Keratinocyte (primary cell): ENCODE measurements at regions not wholly inside any gene's neighbourhood (a gene's known extent, or its start where the extent isn't known, plus 50 kb on each side); places are given as distances from the start of the nearest gene placed in this dataset.

Experiments
- DNase-seq: peaks from one replicate; pipeline ENCODE4 v3.0.0-alpha.2; 2011; ENCODE audit warnings: low read depth, missing footprints, low spot score
- FAIRE-seq: peaks from 2 replicates; lab custom pipeline; 2011; peaks lifted over from hg19 to GRCh38; lab: Jason Lieb, UNC
- H2AFZ ChIP-seq: 2 replicates; pipeline ENCODE4 v1.6.0; 2012; ENCODE audit warnings: low read length, control low read depth, inconsistent platforms; ENCODE audit not compliant: control insufficient read depth
- H3K27ac ChIP-seq: 2 replicates; pipeline ENCODE4 v1.5.1; 2011; ENCODE audit warnings: low read length; ENCODE audit not compliant: control insufficient read depth, insufficient read depth
- H3K27me3 ChIP-seq: 3 replicates; pipeline ENCODE4 v1.6.0; 2011; ENCODE audit warnings: low read length; ENCODE audit not compliant: control insufficient read depth, insufficient read depth; ENCODE audit errors: extremely low read depth
- H3K36me3 ChIP-seq, 2 experiments: 2 replicates in 1 of 2; 3 replicates in 1 of 2; pipeline ENCODE4 v1.5.1; 2011; ENCODE audit warnings: low read length in 2 of 2, mild to moderate bottlenecking in 1 of 2; ENCODE audit not compliant: control insufficient read depth in 2 of 2, insufficient read depth in 2 of 2; ENCODE audit errors: extremely low read depth in 1 of 2
- H3K4me1 ChIP-seq: 3 replicates; pipeline ENCODE4 v1.5.1; 2011; ENCODE audit warnings: low read length; ENCODE audit not compliant: control insufficient read depth, insufficient read depth; ENCODE audit errors: extremely low read depth
- H3K4me2 ChIP-seq: 3 replicates; pipeline ENCODE4 v1.6.0; 2011; ENCODE audit warnings: low read depth, low read length; ENCODE audit not compliant: control insufficient read depth, insufficient read depth; ENCODE audit errors: extremely low read depth
- H3K4me3 ChIP-seq, 3 experiments: fragments of 200-600 bp in 1 of 3; sonication (generic) in 1 of 3; 2 replicates in 2 of 3; 3 replicates in 1 of 3; pipeline ENCODE4 v1.5.1; 2011 to 2016; ENCODE audit warnings: low read length in 3 of 3, mild to moderate bottlenecking in 3 of 3, control low read depth in 2 of 3, inconsistent platforms in 1 of 3, low read depth in 1 of 3, mixed read lengths in 1 of 3, mixed run types in 1 of 3, moderate library complexity in 1 of 3; ENCODE audit not compliant: control insufficient read depth in 2 of 3, insufficient read depth in 2 of 3; ENCODE audit errors: extremely low read depth in 1 of 3
- H3K79me2 ChIP-seq: 2 replicates; pipeline ENCODE4 v1.6.0; 2012; ENCODE audit warnings: low read length; ENCODE audit not compliant: control insufficient read depth, insufficient read depth
- H3K9ac ChIP-seq: 3 replicates; pipeline ENCODE4 v1.6.0; 2011; ENCODE audit warnings: low read length; ENCODE audit not compliant: control insufficient read depth, insufficient read depth; ENCODE audit errors: extremely low read depth
- H3K9me1 ChIP-seq: 3 replicates; pipeline ENCODE4 v1.6.0; 2011; ENCODE audit warnings: low read length; ENCODE audit not compliant: control insufficient read depth, insufficient read depth; ENCODE audit errors: extremely low read depth
- H3K9me3 ChIP-seq: 2 replicates; pipeline ENCODE4 v1.5.1; 2012; ENCODE audit warnings: low read depth, low read length; ENCODE audit not compliant: control insufficient read depth
- H4K20me1 ChIP-seq: 3 replicates; pipeline ENCODE4 v1.6.0; 2011; ENCODE audit warnings: low read length; ENCODE audit not compliant: control insufficient read depth, insufficient read depth; ENCODE audit errors: extremely low read depth
- CTCF ChIP-seq, 3 experiments: IDR thresholded peaks in 1 of 3; conservative IDR thresholded peaks in 1 of 3; optimal IDR thresholded peaks in 1 of 3; 2 replicates in 2 of 3; 3 replicates in 1 of 3; pipeline versions ENCODE3 to v1.5.1; 2011; ENCODE audit warnings: low read length in 3 of 3, mild to moderate bottlenecking in 3 of 3, moderate library complexity in 2 of 3, control low read depth in 1 of 3, inconsistent platforms in 1 of 3; ENCODE audit not compliant: insufficient read depth in 2 of 3; ENCODE audit errors: extremely low read depth in 1 of 3
- EZH2 ChIP-seq: IDR thresholded peaks from one replicate; pipeline ENCODE4 v1.6.1; 2012; ENCODE audit warnings: inconsistent platforms, mild to moderate bottlenecking, low read length, moderate library complexity
- dilution Hi-C: fragments of 300-500 bp; cut with MboI; formaldehyde crosslinking; loops from one replicate; pipeline ENCODE4 v1.7.0; 2020; ENCODE audit warnings: low sequenced_read_pairs; ENCODE audit not compliant: extremely low pct_ligation_motif_present

GRCh38 chr2:890791-891190 lies 59.9 kb upstream of the SNTG2 start:
- Histone ChIP-seq H3K4me3 (no peak overlapping the region), H3K79me2 (no peaks in the 10 kb centered on the region), H3K4me2 (no peak overlapping the region), H3K27ac (no peak overlapping the region), H3K9me1 (no peaks in the 10 kb centered on the region), H3K36me3 (no peaks in the 10 kb centered on the region), H4K20me1 (no peaks in the 10 kb centered on the region), H3K4me1 (no peaks in the 10 kb centered on the region), H3K9me3 (peaks cover 2% of the 10 kb centered on the region), H3K27me3 (no peaks in the 10 kb centered on the region), H2AFZ (no peak overlapping the region), H3K9ac (no peak overlapping the region)
- dilution Hi-C loops, result no loop called here
- TF ChIP-seq EZH2 (no peak), CTCF (optimal IDR thresholded peaks at IDR 0.05 in 1 of 3, IDR thresholded peaks at IDR 0.05 in 1 of 3, conservative IDR thresholded peaks at IDR 0.05 in 1 of 3; ENCODE audit: extremely low read depth in 1 of 3, insufficient read depth in 2 of 3, low read length in 3 of 3) (no peak)
- no peak for DNase-seq
- FAIRE-seq, result no peak

GRCh38 chr2:890214-890613 lies 60.4 kb upstream of the SNTG2 start:
- TF ChIP-seq CTCF (optimal IDR thresholded peaks at IDR 0.05 in 1 of 3, IDR thresholded peaks at IDR 0.05 in 1 of 3, conservative IDR thresholded peaks at IDR 0.05 in 1 of 3; ENCODE audit: extremely low read depth in 1 of 3, insufficient read depth in 2 of 3, low read length in 3 of 3), result no peak
- no peak for TF ChIP-seq EZH2
- dilution Hi-C loops, result no loop called here
- no peak for DNase-seq
- H3K4me1 ChIP-seq, result no peaks in the 10 kb centered on the region
- no peak overlapping the region for H2AFZ ChIP-seq
- H3K36me3 ChIP-seq, result no peaks in the 10 kb centered on the region
- H4K20me1 ChIP-seq, result no peaks in the 10 kb centered on the region
- no peaks in the 10 kb centered on the region for H3K79me2 ChIP-seq
- H3K4me2 ChIP-seq, result no peak overlapping the region
- no peaks in the 10 kb centered on the region for H3K27me3 ChIP-seq
- H3K9ac ChIP-seq, result no peak overlapping the region
- H3K9me1 ChIP-seq, result no peaks in the 10 kb centered on the region
- peaks cover 2% of the 10 kb centered on the region for H3K9me3 ChIP-seq
- FAIRE-seq, result no peak
- H3K4me3 ChIP-seq, result no peak overlapping the region
- no peak overlapping the region for H3K27ac ChIP-seq
